Central memory CD8-positive, alpha-beta T cell (primary cell): ENCODE measurements at regions not wholly inside any gene's neighbourhood (a gene's known extent, or its start where the extent isn't known, plus 50 kb on each side); places are given as distances from the start of the nearest gene placed in this dataset.

Experiments used
- ATAC-seq: fragments of 150-1000 bp; cut with Tn5 transposase; replicated peaks from 2 replicates; pipeline ENCODE4 v1.10.0; 2022; ENCODE audit warnings: mild to moderate bottlenecking, moderate FRiP score, moderate number of reproducible peaks; ENCODE audit not compliant: poor library complexity, severe bottlenecking; ENCODE audit errors: extremely low read depth
- DNase-seq, 2 donors: peaks; one replicate each; pipeline ENCODE4 v3.0.0; 2021; ENCODE audit warnings: low spot score in 2 of 2
- H3K27ac Mint-ChIP-seq: one replicate; pipeline ENCODE4 v1.8.0; 2022; ENCODE audit warnings: low read depth, mild to moderate bottlenecking, moderate library complexity, mixed read lengths
- H3K27me3 Mint-ChIP-seq: one replicate; pipeline ENCODE4 v1.8.0; 2022; ENCODE audit warnings: mixed read lengths
- H3K36me3 Mint-ChIP-seq: one replicate; pipeline ENCODE4 v1.8.0; 2022; ENCODE audit warnings: mild to moderate bottlenecking, moderate library complexity, mixed read lengths; ENCODE audit not compliant: insufficient read depth
- H3K4me1 Mint-ChIP-seq: one replicate; pipeline ENCODE4 v1.8.0; 2022; ENCODE audit warnings: mixed read lengths
- H3K4me3 Mint-ChIP-seq: one replicate; pipeline ENCODE4 v1.8.0; 2022; ENCODE audit warnings: mild to moderate bottlenecking, moderate library complexity, mixed read lengths
- H3K9me3 Mint-ChIP-seq: one replicate; pipeline ENCODE4 v1.8.0; 2022; ENCODE audit warnings: mixed read lengths

GRCh38 chr2:212596688-212597087 is 58.1 kb upstream of the ERBB4 start:
- H3K36me3 Mint-ChIP-seq: no peaks in the 10 kb centered on the region
- H3K9me3 Mint-ChIP-seq: no peaks in the 10 kb centered on the region
- no peaks in the 10 kb centered on the region for H3K4me1 Mint-ChIP-seq
- no peak for DNase-seq
- no peak for ATAC-seq
- H3K27ac Mint-ChIP-seq: no peak overlapping the region
- H3K4me3 Mint-ChIP-seq: no peak overlapping the region
- H3K27me3 Mint-ChIP-seq: no peaks in the 10 kb centered on the region

DNA sequence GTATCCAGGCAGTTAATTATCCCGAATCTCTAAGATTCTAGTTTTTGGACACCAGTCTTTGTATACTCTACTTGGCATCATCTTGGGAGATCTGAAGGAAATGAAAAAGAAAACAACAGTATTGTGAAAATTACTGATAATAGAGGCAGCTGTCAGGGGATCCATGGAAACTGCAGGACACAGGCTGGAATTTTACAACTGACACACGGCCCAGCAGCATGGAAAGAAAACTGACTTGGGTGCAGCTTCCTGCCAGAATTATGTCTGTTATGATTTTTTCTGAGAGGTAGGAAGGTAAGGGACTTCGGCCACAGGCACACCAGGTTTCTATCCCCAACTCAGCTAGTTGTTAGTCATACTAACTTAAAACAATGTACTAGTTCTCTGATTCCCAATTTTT is 57.7 kb upstream of the ERBB4 start:
- no peaks in the 10 kb centered on the region for H3K27me3 Mint-ChIP-seq
- no peaks in the 10 kb centered on the region for H3K36me3 Mint-ChIP-seq
- no peaks in the 10 kb centered on the region for H3K9me3 Mint-ChIP-seq
- ATAC-seq (no peak), DNase-seq (no peak)
- H3K27ac Mint-ChIP-seq: no peak overlapping the region
- no peak overlapping the region for H3K4me3 Mint-ChIP-seq
- H3K4me1 Mint-ChIP-seq: no peaks in the 10 kb centered on the region

GRCh38 chr2:212595036-212595654 is 56.5 kb upstream of the ERBB4 start:
- Mint-ChIP-seq H3K9me3 (peaks cover 5% of the 10 kb centered on the region), H3K4me3 (no peak overlapping the region), H3K36me3 (no peaks in the 10 kb centered on the region), H3K4me1 (no peaks in the 10 kb centered on the region), H3K27me3 (no peaks in the 10 kb centered on the region), H3K27ac (no peak overlapping the region)
- no peak for DNase-seq
- ATAC-seq: no peak

DNA sequence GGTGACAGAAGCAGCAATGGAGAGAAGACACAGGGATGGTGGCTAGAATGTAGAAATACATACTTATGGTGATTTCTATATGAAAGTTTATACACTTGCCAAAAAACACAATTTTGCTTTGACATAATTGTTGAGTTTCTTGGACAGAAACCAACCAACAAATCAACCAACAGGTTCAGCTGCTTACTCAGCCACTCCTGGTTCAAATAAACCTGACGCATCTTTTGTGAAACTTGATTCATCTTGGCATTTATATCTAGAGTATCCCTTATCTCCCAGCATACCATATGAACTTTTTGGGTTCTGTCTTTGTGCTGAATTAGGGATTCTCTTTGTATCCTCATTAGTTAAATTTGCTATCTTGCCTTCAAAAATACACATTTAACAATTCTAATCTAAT is 54.1 kb upstream of the ERBB4 start:
- Mint-ChIP-seq H3K27me3 (no peaks in the 10 kb centered on the region), H3K27ac (no peak overlapping the region), H3K9me3 (peaks cover 5% of the 10 kb centered on the region), H3K4me1 (no peaks in the 10 kb centered on the region), H3K36me3 (no peaks in the 10 kb centered on the region), H3K4me3 (no peak overlapping the region)
- DNase-seq: no peak
- ATAC-seq: no peak
